Loucy (cell line): ENCODE measurements at regions not wholly inside any gene's neighbourhood (a gene's known extent, or its start where the extent isn't known, plus 50 kb on each side); places are given as distances from the start of the nearest gene placed in this dataset.

Source experiments
- H2AFZ ChIP-seq: fragments of 200-600 bp; sonication (generic); 2 replicates; pipeline ENCODE4 v1.6.0; 2016; ENCODE audit warnings: antibody characterized with exemption, mild to moderate bottlenecking, low read length, moderate library complexity
- H3F3A ChIP-seq: fragments of 200-600 bp; 2 replicates; pipeline ENCODE4 v1.6.0; 2016; ENCODE audit warnings: antibody characterized with exemption, low read depth, mild to moderate bottlenecking
- H3K27me3 ChIP-seq: fragments of 200-600 bp; sonication (generic); 2 replicates; pipeline ENCODE4 v1.6.1; 2014; ENCODE audit warnings: low read length, mild to moderate bottlenecking; ENCODE audit not compliant: insufficient read depth, poor library complexity, severe bottlenecking
- H3K36me3 ChIP-seq: fragments of 200-600 bp; sonication (generic); 2 replicates; pipeline ENCODE4 v1.6.1; 2016; ENCODE audit warnings: low read length; ENCODE audit not compliant: insufficient read depth
- H3K4me1 ChIP-seq: fragments of 200-600 bp; sonication (generic); 2 replicates; pipeline ENCODE4 v1.5.1; 2014; ENCODE audit warnings: low read length, mild to moderate bottlenecking; ENCODE audit not compliant: insufficient read depth, poor library complexity, severe bottlenecking
- H3K4me2 ChIP-seq: fragments of 200-600 bp; sonication (generic); 2 replicates; pipeline ENCODE4 v1.6.0; 2014; ENCODE audit warnings: antibody characterized with exemption, low read length, low read depth, mild to moderate bottlenecking; ENCODE audit not compliant: poor library complexity, severe bottlenecking
- H3K4me3 ChIP-seq: fragments of 200-600 bp; sonication (generic); 2 replicates; pipeline ENCODE4 v1.5.1; 2014; ENCODE audit warnings: low read length, mild to moderate bottlenecking, mixed read lengths; ENCODE audit not compliant: poor library complexity, severe bottlenecking
- H3K79me2 ChIP-seq: fragments of 200-600 bp; sonication (generic); 2 replicates; pipeline ENCODE4 v1.6.1; 2014; ENCODE audit warnings: low read length; ENCODE audit not compliant: insufficient read depth
- H3K9ac ChIP-seq: fragments of 200-600 bp; sonication (generic); 2 replicates; pipeline ENCODE4 v1.6.0; 2014; ENCODE audit warnings: mild to moderate bottlenecking, low read depth, low read length, moderate library complexity; ENCODE audit not compliant: poor library complexity, severe bottlenecking
- H3K9me2 ChIP-seq: fragments of 200-600 bp; sonication (generic); replicated peaks from 2 replicates; pipeline ENCODE4 v1.6.1; 2016; ENCODE audit warnings: low read depth, low read length, mixed read lengths
- H3K9me3 ChIP-seq: fragments of 200-600 bp; sonication (generic); 2 replicates; pipeline ENCODE4 v1.6.1; 2014; ENCODE audit warnings: mild to moderate bottlenecking, antibody characterized with exemption, low read length, low read depth; ENCODE audit not compliant: insufficient read depth
- H4K20me1 ChIP-seq: fragments of 200-600 bp; sonication (generic); 2 replicates; pipeline ENCODE4 v1.6.0; 2014; ENCODE audit warnings: antibody characterized with exemption, low read length, mild to moderate bottlenecking; ENCODE audit not compliant: insufficient read depth, poor library complexity, severe bottlenecking
- CTCF ChIP-seq: fragments of 200-600 bp; sonication (generic); conservative IDR thresholded peaks from 2 replicates; pipeline ENCODE4 v1.5.1; 2014; ENCODE audit warnings: mild to moderate bottlenecking, antibody characterized with exemption, low read length
- EZH2phosphoT487 ChIP-seq: fragments of 200-600 bp; IDR thresholded peaks from 2 replicates; pipeline ENCODE4 v1.6.1; 2018; ENCODE audit warnings: antibody characterized with exemption, mild to moderate bottlenecking, moderate library complexity, borderline replicate concordance

- Histone ChIP-seq H2AFZ (no peak overlapping the region), H3K36me3 (no peaks in the 10 kb centered on the region), H3K4me3 (no peak overlapping the region), H3K9me3 (no peaks in the 10 kb centered on the region; the same call in 1 of the 2 replicates), H3K4me1 (no peaks in the 10 kb centered on the region), H3K4me2 (no peak overlapping the region), H3K27me3 (no peaks in the 10 kb centered on the region), H3K9me2 (no peaks in the 10 kb centered on the region), H3K79me2 (no peaks in the 10 kb centered on the region), H3K9ac (no peak overlapping the region), H4K20me1 (no peaks in the 10 kb centered on the region), H3F3A (no peaks in the 10 kb centered on the region)
- TF ChIP-seq CTCF = no peak
- no peak for TF ChIP-seq EZH2phosphoT487
Measured at GRCh38 chr12:130216031-130216430, 53.8 kb downstream of the FZD10 start.

- H3K79me2 ChIP-seq = no peaks in the 10 kb centered on the region
- H3K4me3 ChIP-seq = no peak overlapping the region
- no peaks in the 10 kb centered on the region for H3K27me3 ChIP-seq
Measured at GRCh38 chr12:130218682-130219081, 56.4 kb downstream of the FZD10 start.

GRCh38 chr12:130219929-130220705 lies 57.9 kb downstream of the FZD10 start:
- no peaks in the 10 kb centered on the region; the same call in 1 of the 2 replicates for H3K9me3 ChIP-seq
- no peaks in the 10 kb centered on the region for H3F3A ChIP-seq
- H3K4me3 ChIP-seq = no peak overlapping the region
- H3K9ac ChIP-seq = no peak overlapping the region
- no peaks in the 10 kb centered on the region for H3K79me2 ChIP-seq
- no peak overlapping the region for H2AFZ ChIP-seq
- no peaks in the 10 kb centered on the region for H4K20me1 ChIP-seq
- no peaks in the 10 kb centered on the region for H3K36me3 ChIP-seq
- TF ChIP-seq EZH2phosphoT487 = no peak
- no peak for TF ChIP-seq CTCF
- no peak overlapping the region for H3K4me2 ChIP-seq
- H3K9me2 ChIP-seq = no peaks in the 10 kb centered on the region
- no peaks in the 10 kb centered on the region for H3K4me1 ChIP-seq
- H3K27me3 ChIP-seq = no peaks in the 10 kb centered on the region

More at GRCh38 chr12:130218682-130219081, 56.4 kb downstream of the FZD10 start:
- Histone ChIP-seq H3F3A (no peaks in the 10 kb centered on the region), H3K9ac (no peak overlapping the region), H2AFZ (no peak overlapping the region), H3K4me2 (no peak overlapping the region), H4K20me1 (no peaks in the 10 kb centered on the region), H3K9me2 (no peaks in the 10 kb centered on the region), H3K9me3 (no peaks in the 10 kb centered on the region; the same call in 1 of the 2 replicates), H3K4me1 (no peaks in the 10 kb centered on the region), H3K36me3 (no peaks in the 10 kb centered on the region)
- TF ChIP-seq CTCF = no peak
- TF ChIP-seq EZH2phosphoT487 = no peak
